Heart left ventricle (tissue), 13 donors: ENCODE measurements at regions not wholly inside any gene's neighbourhood (a gene's known extent, or its start where the extent isn't known, plus 50 kb on each side); places are given as distances from the start of the nearest gene placed in this dataset.

Experiments used
- POLR2A ChIP-seq, 2 donors: fragments of 450-650 bp; IDR thresholded peaks; one replicate each; pipeline ENCODE4 v1.6.1; 2017; ENCODE audit warnings: antibody characterized with exemption in 2 of 2, mild to moderate bottlenecking in 2 of 2, moderate library complexity in 2 of 2
- TF ChIP-seq, protein P1 (sequence below), 12 donors: fragments of 200-600 bp; sonication (generic) in 4 of 12; IDR thresholded peaks; one replicate each; pipeline versions ENCODE4 v1.5.0 to v1.8.0; 2018 to 2022; ENCODE audit warnings: antibody characterized with exemption in 12 of 12, mild to moderate bottlenecking in 5 of 12
- donor health status: ischemic (EF 13 %, LVEDD 7.1; RV severe dilation, severe dysfunction).
- donor health status: DM: no; HTN: yes; CAD: no.
- donor health status: DM: no; HTN: no; CAD: no.
- donor health status: ischemic (EF 25% LVEDD 6.9; RV normal size, moderate dysfunction).
- donor health status: ischemic (EF 25% LVEDD 5.7; RV mildly dilated, moderate dysfunction).
- donor health status: ischemic (EF 35%, LVEDD 5.7; RV mildly dilated, moderate dysfunction).
- donor health status: nonischemic (EF 11% LVEDD 7.7; RV severe dilation, severe dysfunction).
- donor health status: DM: yes; HTN: yes; CAD: no.
- donor health status: PGD.
- donor health status: ischemic (EF 29% LVEDD 5.4; RV normal size, mild dysfunction).
- donor health status: nonischemic (EF 23%, LVEDD 6.1; RV moderate dilation, normal function).

DNA sequence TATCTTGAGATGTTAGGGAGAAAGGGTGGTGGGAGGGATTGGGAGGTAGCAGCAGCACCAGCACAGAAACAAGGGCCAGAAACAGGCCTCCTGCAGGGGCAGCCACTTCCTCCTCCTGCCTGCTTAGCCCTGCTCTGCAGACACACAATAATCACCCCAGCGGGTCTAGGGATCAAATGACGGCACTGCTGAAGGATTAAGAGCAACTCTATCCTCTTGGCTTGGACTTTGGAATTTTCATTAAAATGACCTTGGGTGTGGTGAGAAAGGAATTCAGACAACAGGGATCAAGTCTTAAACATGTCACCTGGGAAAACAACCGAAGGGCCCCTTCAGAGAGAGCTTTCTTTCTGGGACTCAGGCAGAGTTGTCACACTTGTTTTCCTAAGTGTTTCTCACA lies 353.4 kb downstream of the SPRY1 start:
- TF ChIP-seq, protein P1, sequence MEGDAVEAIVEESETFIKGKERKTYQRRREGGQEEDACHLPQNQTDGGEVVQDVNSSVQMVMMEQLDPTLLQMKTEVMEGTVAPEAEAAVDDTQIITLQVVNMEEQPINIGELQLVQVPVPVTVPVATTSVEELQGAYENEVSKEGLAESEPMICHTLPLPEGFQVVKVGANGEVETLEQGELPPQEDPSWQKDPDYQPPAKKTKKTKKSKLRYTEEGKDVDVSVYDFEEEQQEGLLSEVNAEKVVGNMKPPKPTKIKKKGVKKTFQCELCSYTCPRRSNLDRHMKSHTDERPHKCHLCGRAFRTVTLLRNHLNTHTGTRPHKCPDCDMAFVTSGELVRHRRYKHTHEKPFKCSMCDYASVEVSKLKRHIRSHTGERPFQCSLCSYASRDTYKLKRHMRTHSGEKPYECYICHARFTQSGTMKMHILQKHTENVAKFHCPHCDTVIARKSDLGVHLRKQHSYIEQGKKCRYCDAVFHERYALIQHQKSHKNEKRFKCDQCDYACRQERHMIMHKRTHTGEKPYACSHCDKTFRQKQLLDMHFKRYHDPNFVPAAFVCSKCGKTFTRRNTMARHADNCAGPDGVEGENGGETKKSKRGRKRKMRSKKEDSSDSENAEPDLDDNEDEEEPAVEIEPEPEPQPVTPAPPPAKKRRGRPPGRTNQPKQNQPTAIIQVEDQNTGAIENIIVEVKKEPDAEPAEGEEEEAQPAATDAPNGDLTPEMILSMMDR (IDR thresholded peaks at IDR 0.05): no peak
- TF ChIP-seq POLR2A (IDR thresholded peaks at IDR 0.05): no peak
